Small intestine (tissue), 7 donors: ENCODE measurements at regions not wholly inside any gene's neighbourhood (a gene's known extent, or its start where the extent isn't known, plus 50 kb on each side); places are given as distances from the start of the nearest gene placed in this dataset.

Source experiments
- DNase-seq, 2 donors: peaks; one replicate each; pipeline versions ENCODE4 v3.0.0 to v3.0.0-alpha.2; 2013
- FAIRE-seq: peaks from 2 replicates; lab custom pipeline; 2012; peaks lifted over from hg19 to GRCh38; lab: Jason Lieb, UNC
- H3K27ac ChIP-seq, 3 donors: one replicate each; pipeline ENCODE4 v1.5.1; 2013; ENCODE audit warnings: low read length in 2 of 3, mild to moderate bottlenecking in 2 of 3, control low read depth in 1 of 3, inconsistent platforms in 1 of 3, low read depth in 1 of 3, moderate library complexity in 1 of 3
- H3K27me3 ChIP-seq, 3 donors: one replicate each; pipeline ENCODE4 v1.6.1; 2013; ENCODE audit warnings: low read length in 3 of 3, inconsistent platforms in 1 of 3; ENCODE audit not compliant: control insufficient read depth in 3 of 3, insufficient read depth in 3 of 3
- H3K36me3 ChIP-seq, 3 donors: one replicate each; pipeline ENCODE4 v1.6.1; 2013; ENCODE audit warnings: low read length in 3 of 3, inconsistent platforms in 1 of 3, low read depth in 1 of 3, mild to moderate bottlenecking in 1 of 3, moderate library complexity in 1 of 3; ENCODE audit not compliant: control insufficient read depth in 3 of 3, insufficient read depth in 2 of 3
- H3K4me1 ChIP-seq, 3 donors: one replicate each; pipeline ENCODE4 v1.6.1; 2013; ENCODE audit warnings: low read length in 2 of 3, inconsistent platforms in 1 of 3, low read depth in 1 of 3, mild to moderate bottlenecking in 1 of 3, moderate library complexity in 1 of 3; ENCODE audit not compliant: control insufficient read depth in 3 of 3, insufficient read depth in 2 of 3
- H3K4me3 ChIP-seq, 3 donors: one replicate each; pipeline ENCODE4 v1.5.1; 2013; ENCODE audit warnings: low read length in 3 of 3, control low read depth in 1 of 3, inconsistent platforms in 1 of 3, low read depth in 1 of 3, mild to moderate bottlenecking in 1 of 3, moderate library complexity in 1 of 3
- H3K9me3 ChIP-seq, 2 donors: one replicate each; pipeline ENCODE4 v1.6.1; 2013; ENCODE audit warnings: low read depth in 1 of 2, low read length in 1 of 2; ENCODE audit not compliant: control insufficient read depth in 2 of 2, insufficient read depth in 1 of 2
- WGBS, 3 donors: extraction: QIAGEN DNeasy Blood & Tissue Kit; methylation state at CpG; one replicate each; pipeline ENCODE4 v1.1.7; 2013; 5-methylcytosine and 5-hydroxymethylcytosine counted together
- donor health status: healthy with polysubstance abuse.
- donor health status: control.
- donor health status: control.
- donor health status: Bipolar disorder and iron deficiency.
- donor health status: healthy.

GRCh38 chr2:53302455-53302854, 465.1 kb upstream of the CHAC2 start:
- no peak for FAIRE-seq

DNA sequence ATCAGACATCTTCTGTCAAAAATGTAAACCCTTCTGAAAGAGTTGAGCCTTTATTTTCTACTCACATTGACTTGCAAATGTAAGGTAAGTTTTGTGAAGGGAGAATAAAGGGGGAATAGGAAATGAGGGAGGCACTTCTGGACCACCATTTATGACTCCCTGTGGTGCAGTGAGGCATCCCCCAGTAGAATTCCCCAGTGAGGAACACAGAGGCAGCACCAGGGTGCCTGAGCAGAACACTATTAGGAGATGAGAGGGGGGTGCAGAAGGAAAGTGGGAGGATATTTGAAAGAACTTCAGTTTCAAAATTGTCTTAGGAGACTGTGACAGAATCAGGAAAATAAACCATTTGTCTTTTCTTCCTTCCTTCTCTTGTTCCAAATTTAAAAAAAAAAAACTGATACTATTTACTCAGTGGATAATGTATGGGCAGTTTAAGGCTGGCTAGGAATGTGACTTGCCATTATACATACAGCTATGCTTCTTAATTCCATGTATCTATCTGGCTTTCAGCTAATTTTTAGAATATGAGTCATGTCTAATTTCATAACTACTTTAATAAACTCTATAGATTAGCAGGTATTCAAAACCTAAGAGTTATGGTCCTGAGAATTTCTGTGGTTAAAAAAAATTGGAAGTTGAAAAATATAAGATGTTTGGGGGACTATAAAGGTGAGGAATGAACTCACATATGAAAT, 478.1 kb upstream of the CHAC2 start:
- H3K27ac ChIP-seq: no peak overlapping the region
- H3K4me1 ChIP-seq: no peaks in the 10 kb centered on the region
- DNase-seq (no peak), FAIRE-seq (no peak)
- no peaks in the 10 kb centered on the region for H3K27me3 ChIP-seq
- no peaks in the 10 kb centered on the region for H3K36me3 ChIP-seq
- no peaks in the 10 kb centered on the region for H3K9me3 ChIP-seq
- no peak overlapping the region for H3K4me3 ChIP-seq

More at GRCh38 chr2:53302455-53302854, 465.1 kb upstream of the CHAC2 start:
- Histone ChIP-seq H3K36me3 (no peaks in the 10 kb centered on the region), H3K4me1 (no peaks in the 10 kb centered on the region), H3K9me3 (no peaks in the 10 kb centered on the region), H3K27ac (no peak overlapping the region), H3K27me3 (no peaks in the 10 kb centered on the region), H3K4me3 (no peak overlapping the region)
- DNase-seq: no peak
- 70 to 91% (median 90%) methylated on average over 1 of the region's 1 CpG for WGBS, 3 donors

DNA sequence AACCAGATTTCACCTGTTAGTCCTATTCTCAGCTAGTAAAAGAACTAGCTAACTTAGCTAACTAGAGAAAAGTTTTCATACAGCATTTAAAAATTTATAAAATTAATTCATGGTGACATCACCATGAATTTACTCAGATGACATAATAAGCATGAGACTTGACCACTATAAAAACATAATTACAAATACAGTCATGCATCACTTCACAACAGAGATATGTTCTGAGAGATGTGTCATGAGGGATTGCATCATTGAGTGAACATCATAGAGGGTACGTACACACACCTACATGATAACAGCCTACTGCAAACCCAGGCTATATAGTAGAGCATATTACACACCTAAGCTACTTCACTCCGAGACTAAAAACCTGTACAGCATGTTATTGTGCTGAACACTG, 481.3 kb upstream of the CHAC2 start:
- Histone ChIP-seq H3K36me3 (no peaks in the 10 kb centered on the region), H3K4me3 (no peak overlapping the region), H3K4me1 (no peaks in the 10 kb centered on the region), H3K9me3 (no peaks in the 10 kb centered on the region), H3K27ac (no peak overlapping the region), H3K27me3 (no peaks in the 10 kb centered on the region)
- FAIRE-seq: no peak
- DNase-seq: no peak
- WGBS, 3 donors: 68 to 88% (median 80%) methylated on average over 2 of the region's 2 CpGs

DNA sequence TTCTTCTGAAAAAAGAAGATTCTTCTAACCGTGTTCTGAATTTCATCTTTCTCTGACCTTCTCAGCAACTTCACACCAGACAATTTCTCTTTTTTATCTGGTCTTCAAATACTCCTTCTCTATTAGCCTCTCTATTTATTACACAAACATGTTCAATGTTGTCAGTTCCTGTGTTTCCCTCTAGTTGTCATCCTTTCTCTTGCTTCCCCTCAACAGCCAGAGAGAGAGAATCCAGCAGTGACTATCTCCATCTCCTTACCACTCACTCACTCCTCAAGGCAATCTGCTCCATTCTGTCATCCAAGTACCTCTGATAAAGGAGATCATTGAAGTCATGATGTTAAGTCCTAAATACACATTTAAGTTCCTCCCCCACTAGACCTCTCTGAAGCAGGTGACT, 491.9 kb upstream of the CHAC2 start:
- 73 to 83% (median 76%) methylated on average over 1 of the region's 1 CpG for WGBS, 3 donors
- FAIRE-seq (no peak), DNase-seq (no peak)
- Histone ChIP-seq H3K9me3 (no peaks in the 10 kb centered on the region), H3K4me3 (no peak overlapping the region), H3K36me3 (no peaks in the 10 kb centered on the region), H3K4me1 (no peaks in the 10 kb centered on the region), H3K27me3 (no peaks in the 10 kb centered on the region), H3K27ac (no peak overlapping the region)

DNA sequence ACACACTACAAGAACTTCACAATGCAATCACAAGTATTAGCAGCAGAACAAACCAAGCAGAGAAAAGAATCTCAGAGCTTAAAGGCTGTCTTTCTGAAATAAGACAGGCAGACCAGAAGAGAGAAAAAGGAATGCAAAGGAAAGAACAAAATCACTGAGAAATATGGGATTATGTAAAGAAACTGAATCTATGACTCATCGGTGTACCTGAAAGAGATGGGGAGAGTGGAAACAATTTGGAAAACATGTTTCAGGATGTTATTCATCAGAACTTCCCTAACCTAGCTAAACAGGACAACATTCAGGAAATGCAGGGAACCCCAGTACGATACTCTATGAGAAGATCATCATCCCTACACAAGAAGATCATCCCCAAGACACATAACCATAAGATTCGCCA, 499.0 kb upstream of the CHAC2 start:
- Histone ChIP-seq H3K9me3 (no peaks in the 10 kb centered on the region), H3K4me1 (no peaks in the 10 kb centered on the region), H3K27me3 (no peaks in the 10 kb centered on the region), H3K27ac (no peak overlapping the region), H3K36me3 (no peaks in the 10 kb centered on the region), H3K4me3 (no peak overlapping the region)
- WGBS, 3 donors: 62 to 82% (median 80%) methylated on average over 3 of the region's 3 CpGs
- DNase-seq (no peak), FAIRE-seq (no peak)

GRCh38 chr2:53268086-53268485, 499.5 kb upstream of the CHAC2 start:
- H3K4me3 ChIP-seq: no peak overlapping the region
- no peaks in the 10 kb centered on the region for H3K4me1 ChIP-seq
- no peaks in the 10 kb centered on the region for H3K27me3 ChIP-seq
- no peak overlapping the region for H3K27ac ChIP-seq
- FAIRE-seq (no peak), DNase-seq (no peak)
- WGBS, 3 donors: 41 to 62% (median 48%) methylated on average over 2 of the region's 2 CpGs
- H3K36me3 ChIP-seq: no peaks in the 10 kb centered on the region
- H3K9me3 ChIP-seq: no peaks in the 10 kb centered on the region

GRCh38 chr2:53265544-53266299, 501.9 kb upstream of the CHAC2 start:
- Histone ChIP-seq H3K9me3 (no peaks in the 10 kb centered on the region), H3K4me1 (no peaks in the 10 kb centered on the region), H3K27ac (no peak overlapping the region), H3K4me3 (no peak overlapping the region), H3K27me3 (no peaks in the 10 kb centered on the region), H3K36me3 (no peaks in the 10 kb centered on the region)
- WGBS, 3 donors: 66 to 75% (median 68%) methylated on average over 3 of the region's 3 CpGs
- FAIRE-seq (no peak), DNase-seq (no peak)

- peaks cover 0 to 2% of the 10 kb centered on the region in 2 donors for H3K9me3 ChIP-seq
- no peak for DNase-seq
- FAIRE-seq: no peak
- no peak overlapping the region for H3K4me3 ChIP-seq
- no peaks in the 10 kb centered on the region for H3K4me1 ChIP-seq
- WGBS, 3 donors: 83 to 88% (median 86%) methylated on average over 5 of the region's 5 CpGs
- no peak overlapping the region for H3K27ac ChIP-seq
- H3K27me3 ChIP-seq: no peaks in the 10 kb centered on the region
- no peaks in the 10 kb centered on the region for H3K36me3 ChIP-seq
Measured at GRCh38 chr2:53260568-53260967, 507.0 kb upstream of the CHAC2 start.
